Gastroesophageal sphincter (tissue), 3 donors: ENCODE measurements at regions not wholly inside any gene's neighbourhood (a gene's known extent, or its start where the extent isn't known, plus 50 kb on each side); places are given as distances from the start of the nearest gene placed in this dataset.

Source experiments
- POLR2A ChIP-seq, 2 donors: fragments of 450-650 bp; IDR thresholded peaks; one replicate each; pipeline ENCODE4 v1.6.1; 2017; ENCODE audit warnings: antibody characterized with exemption in 2 of 2, mild to moderate bottlenecking in 2 of 2, moderate library complexity in 1 of 2
- TF ChIP-seq, protein P1 (sequence below), 4 experiments: fragments of 200-600 bp in 2 of 4; fragments of 450-650 bp in 2 of 4; sonication (generic) in 1 of 4; IDR thresholded peaks; one replicate each; pipeline ENCODE4 v1.5.1; 2017 to 2019; ENCODE audit warnings: antibody characterized with exemption in 4 of 4, mild to moderate bottlenecking in 2 of 4, moderate library complexity in 2 of 4

DNA sequence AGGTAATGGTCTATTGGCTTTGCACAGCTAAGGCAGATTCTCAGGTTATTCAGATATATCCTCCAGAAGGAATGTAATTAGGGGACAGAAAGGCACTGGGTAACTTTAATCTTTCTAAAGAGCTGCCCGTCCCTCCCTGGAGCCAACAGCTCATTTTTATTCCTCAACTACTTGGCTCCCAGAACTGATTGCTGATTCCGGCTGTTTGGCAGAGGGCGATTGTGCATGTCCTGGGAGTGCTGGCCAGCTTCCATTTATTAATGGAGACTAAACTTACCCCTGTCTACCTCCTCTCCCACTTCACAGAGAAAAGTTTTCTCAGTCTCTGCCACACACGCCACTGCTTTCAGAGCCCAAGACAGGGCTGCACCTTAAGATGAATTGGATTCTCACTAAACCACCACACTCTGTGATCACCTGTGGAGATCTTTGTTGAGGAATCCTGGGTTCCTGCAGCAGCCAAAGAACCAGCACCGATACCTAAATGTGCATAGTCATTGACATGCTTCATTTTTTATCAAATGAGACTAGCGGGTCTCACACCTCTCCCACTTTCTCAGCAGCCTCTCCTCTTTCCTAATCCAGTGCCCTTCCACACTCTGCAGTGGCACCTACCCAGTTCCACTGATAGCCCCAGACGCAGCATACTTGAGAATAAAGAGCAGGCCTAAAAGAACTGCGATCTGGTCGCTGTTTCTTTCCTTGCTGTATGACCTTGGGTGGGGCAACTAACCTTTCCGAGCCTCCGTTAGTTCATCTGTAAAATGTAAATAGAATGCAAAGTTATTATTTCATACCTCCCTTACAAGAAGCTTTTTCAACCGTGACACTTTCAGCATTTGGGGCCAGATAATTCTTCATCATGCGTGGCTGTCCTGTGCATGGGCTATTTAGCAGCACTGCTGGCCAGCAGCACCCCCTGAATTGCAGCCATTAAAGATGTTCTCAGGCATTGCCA, 648.7 kb downstream of the UQCRFS1 start:
- TF ChIP-seq, protein P1, sequence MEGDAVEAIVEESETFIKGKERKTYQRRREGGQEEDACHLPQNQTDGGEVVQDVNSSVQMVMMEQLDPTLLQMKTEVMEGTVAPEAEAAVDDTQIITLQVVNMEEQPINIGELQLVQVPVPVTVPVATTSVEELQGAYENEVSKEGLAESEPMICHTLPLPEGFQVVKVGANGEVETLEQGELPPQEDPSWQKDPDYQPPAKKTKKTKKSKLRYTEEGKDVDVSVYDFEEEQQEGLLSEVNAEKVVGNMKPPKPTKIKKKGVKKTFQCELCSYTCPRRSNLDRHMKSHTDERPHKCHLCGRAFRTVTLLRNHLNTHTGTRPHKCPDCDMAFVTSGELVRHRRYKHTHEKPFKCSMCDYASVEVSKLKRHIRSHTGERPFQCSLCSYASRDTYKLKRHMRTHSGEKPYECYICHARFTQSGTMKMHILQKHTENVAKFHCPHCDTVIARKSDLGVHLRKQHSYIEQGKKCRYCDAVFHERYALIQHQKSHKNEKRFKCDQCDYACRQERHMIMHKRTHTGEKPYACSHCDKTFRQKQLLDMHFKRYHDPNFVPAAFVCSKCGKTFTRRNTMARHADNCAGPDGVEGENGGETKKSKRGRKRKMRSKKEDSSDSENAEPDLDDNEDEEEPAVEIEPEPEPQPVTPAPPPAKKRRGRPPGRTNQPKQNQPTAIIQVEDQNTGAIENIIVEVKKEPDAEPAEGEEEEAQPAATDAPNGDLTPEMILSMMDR (IDR thresholded peaks at IDR 0.05), result no peak
- TF ChIP-seq POLR2A (IDR thresholded peaks at IDR 0.05), result no peak
